Fibroblast of pulmonary artery (primary cell): ENCODE measurements at regions not wholly inside any gene's neighbourhood (a gene's known extent, or its start where the extent isn't known, plus 50 kb on each side); places are given as distances from the start of the nearest gene placed in this dataset.

Experiments used
- DNase-seq: peaks from one replicate; pipeline ENCODE4 v3.0.0-alpha.2; 2010; ENCODE audit warnings: low read depth
- H3K4me3 ChIP-seq: replicated peaks from 2 replicates; pipeline ENCODE4 v1.5.1; 2011; ENCODE audit warnings: low read depth, mild to moderate bottlenecking, control low read depth, low read length, moderate library complexity
- TF ChIP-seq, protein P1 (sequence below): IDR thresholded peaks from 2 replicates; pipeline ENCODE4 v1.5.1; 2011; ENCODE audit warnings: mild to moderate bottlenecking, control low read depth, low read length, inconsistent platforms; ENCODE audit errors: missing control alignments

DNA sequence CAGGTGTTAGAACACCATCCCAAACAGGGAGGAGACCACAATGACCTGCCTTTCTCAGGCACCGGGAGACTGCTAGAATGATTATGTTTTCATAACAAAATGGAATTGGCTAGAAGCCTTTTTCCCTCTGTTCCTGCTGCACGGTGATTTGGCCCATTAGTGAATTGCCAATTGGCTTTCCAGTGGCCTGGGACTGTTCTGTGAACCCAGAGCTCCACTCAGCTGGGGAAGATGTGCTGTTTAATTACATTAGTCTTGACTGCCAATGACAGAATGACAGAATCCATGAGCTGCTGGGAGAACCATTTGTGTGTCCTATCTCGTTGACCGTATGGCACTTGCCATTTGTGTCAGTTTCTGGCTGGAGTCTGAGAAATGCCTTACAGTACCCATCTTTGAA, 242.9 kb downstream of the CDH11 start:
- DNase-seq = no peak
- TF ChIP-seq, protein P1, sequence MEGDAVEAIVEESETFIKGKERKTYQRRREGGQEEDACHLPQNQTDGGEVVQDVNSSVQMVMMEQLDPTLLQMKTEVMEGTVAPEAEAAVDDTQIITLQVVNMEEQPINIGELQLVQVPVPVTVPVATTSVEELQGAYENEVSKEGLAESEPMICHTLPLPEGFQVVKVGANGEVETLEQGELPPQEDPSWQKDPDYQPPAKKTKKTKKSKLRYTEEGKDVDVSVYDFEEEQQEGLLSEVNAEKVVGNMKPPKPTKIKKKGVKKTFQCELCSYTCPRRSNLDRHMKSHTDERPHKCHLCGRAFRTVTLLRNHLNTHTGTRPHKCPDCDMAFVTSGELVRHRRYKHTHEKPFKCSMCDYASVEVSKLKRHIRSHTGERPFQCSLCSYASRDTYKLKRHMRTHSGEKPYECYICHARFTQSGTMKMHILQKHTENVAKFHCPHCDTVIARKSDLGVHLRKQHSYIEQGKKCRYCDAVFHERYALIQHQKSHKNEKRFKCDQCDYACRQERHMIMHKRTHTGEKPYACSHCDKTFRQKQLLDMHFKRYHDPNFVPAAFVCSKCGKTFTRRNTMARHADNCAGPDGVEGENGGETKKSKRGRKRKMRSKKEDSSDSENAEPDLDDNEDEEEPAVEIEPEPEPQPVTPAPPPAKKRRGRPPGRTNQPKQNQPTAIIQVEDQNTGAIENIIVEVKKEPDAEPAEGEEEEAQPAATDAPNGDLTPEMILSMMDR = no peak
- no peak overlapping the region for H3K4me3 ChIP-seq

DNA sequence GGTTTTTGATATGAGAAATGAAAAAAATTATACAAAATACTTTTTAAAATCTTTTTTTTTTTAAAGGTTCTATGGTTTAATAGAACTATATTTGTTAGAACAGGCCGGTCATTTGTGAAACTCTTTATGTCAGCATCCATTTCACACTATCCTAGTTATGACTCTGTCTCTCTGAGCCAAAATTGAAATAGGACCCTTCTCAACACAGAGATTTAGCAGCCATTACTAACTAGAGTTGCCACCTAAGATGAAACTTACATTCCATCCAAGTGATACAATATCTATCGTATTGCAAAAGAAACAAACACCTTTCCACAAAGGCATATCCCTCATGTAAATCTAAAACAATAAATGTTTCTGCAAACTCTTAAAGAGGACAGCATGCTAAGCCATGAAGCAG, 249.8 kb downstream of the CDH11 start:
- no peak overlapping the region for H3K4me3 ChIP-seq
- DNase-seq = no peak
- TF ChIP-seq, protein P1 = no peak

DNA sequence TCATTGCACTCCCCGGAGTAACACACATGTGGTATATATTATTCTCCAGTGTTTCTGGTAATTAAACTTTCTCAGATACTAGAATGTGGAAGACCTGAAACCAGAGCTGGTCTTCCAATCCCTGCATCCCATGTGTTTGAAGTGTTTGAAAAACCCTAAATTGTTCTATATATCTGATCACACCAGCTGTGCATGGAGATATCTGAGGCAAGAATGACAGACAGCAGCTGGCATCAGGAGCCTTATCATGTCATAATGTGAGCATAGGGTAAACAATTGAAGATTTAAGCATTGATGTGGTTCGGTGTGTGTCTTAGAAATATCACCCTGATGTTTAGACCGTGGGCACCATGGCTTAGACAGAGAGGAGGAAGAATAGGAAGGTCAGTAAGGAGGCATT, 251.0 kb downstream of the CDH11 start:
- H3K4me3 ChIP-seq = no peak overlapping the region
- TF ChIP-seq, protein P1 = no peak
- DNase-seq = no peak

DNA sequence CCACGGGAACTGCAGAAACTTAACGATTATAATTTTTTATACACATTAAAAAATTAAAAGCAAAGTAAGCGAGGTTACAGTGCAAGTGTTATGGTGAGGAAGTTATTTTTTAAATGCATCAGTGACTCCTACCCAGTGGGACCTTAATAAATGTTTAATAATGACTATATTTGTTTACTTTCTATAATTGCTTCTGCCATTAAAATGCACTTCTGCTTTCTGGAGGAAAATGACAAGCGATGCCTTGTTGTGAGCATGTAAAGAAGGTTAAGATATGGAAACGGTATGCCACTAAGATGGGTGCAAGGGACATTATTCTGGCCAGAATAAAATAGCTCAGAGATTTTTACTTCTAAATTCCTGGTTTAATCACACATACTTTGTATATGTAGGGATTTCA, 252.1 kb downstream of the CDH11 start:
- TF ChIP-seq, protein P1 = no peak
- no peak for DNase-seq
- no peak overlapping the region for H3K4me3 ChIP-seq

DNA sequence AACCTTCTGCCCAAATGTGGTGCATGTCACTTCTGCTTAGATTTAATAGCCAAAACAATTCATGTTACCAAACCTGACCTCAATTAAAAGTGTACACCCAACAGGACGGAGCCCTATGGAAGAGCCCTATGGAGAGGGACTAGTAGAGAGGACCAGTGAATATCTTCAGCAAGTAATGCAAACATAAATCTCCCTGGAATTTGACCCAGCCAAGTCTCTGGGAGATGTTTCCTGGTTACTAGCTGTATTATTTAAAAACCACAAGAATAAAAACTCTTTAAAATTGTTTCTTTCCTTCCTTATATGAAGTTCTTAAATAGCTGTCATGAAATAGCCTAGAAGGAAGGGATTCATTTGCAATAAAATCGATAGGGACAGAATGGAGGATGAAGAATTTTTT, 255.8 kb downstream of the CDH11 start:
- H3K4me3 ChIP-seq = no peak overlapping the region
- no peak for DNase-seq

DNA sequence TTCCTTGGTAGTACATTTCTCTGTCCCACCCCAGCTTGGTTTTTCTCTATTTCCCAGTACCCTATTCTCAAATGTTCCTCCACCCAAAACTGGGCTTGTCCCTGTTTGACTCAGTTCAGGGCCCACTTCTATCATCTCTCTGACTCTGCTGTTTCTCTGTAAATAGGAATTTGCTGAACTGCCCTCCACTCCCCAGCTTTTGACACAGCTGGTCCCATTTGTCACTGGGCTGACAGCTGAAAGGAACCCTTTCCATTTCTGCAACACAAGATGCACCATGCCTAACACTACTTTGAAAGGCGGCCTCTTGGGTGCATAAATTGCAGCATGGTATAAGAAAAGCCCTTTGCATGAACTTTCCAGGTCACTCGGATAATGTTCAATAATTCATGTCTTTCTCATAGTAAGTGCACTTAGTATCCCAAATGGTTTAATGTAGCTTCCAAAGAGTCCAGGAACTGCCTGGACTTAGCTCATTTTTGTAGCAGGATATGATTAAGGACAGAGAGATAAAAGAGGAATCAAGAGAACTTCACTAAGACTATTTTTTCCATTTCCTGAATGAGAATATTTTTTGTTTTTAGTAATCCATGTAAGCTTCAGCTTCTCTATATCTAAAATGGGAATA, 256.7 kb downstream of the CDH11 start:
- H3K4me3 ChIP-seq = no peak overlapping the region
- TF ChIP-seq, protein P1 = no peak
- DNase-seq = peak; percentile 13

More for the DNA sequence above, 255.8 kb downstream of the CDH11 start:
- TF ChIP-seq, protein P1 = no peak

DNA sequence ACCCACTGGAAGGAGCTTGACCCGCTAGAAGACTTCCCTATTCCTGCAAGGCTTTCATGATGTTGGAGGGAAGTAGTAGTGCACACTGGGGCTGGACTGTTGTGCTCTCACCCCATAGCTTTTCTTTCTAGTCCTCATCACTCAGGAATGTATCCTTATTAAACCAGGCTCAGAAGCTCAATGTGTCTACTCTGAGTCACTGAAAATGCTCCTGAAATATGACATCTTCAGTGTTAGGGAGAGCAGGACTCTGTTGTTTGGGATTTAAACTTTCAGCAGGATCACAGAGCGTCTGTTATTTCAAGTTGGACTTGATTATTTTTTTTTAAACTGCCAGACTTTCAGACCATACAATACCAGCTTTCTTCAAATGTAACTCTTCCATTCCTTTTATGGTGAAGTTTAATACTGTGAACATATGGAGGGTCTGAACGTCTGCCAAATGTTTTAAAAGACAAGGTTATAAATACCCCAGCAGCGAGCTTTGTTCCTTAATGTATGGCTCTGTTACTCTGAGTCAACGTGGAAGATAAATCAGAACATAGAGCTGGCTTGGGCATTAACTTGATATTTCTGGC, 257.5 kb downstream of the CDH11 start:
- peak; percentile 80 for DNase-seq
- TF ChIP-seq, protein P1 = no peak
- no peak overlapping the region for H3K4me3 ChIP-seq
